Lower lobe of right lung (tissue), 2 donors: ENCODE measurements at regions not wholly inside any gene's neighbourhood (a gene's known extent, or its start where the extent isn't known, plus 50 kb on each side); places are given as distances from the start of the nearest gene placed in this dataset.

Experiments used
- ATAC-seq, 2 donors: fragments of 200-7000 bp; cut with Tn5 transposase; one replicate each; pipeline ENCODE4 v1.9.1; 2020 to 2022; ENCODE audit warnings: mild to moderate bottlenecking in 2 of 2, moderate library complexity in 2 of 2
- DNase-seq: peaks from one replicate; pipeline ENCODE4 v3.0.0-alpha.2; 2020
- H3K27ac ChIP-seq: fragments of 200-600 bp; one replicate; pipeline ENCODE4 v1.8.0; 2022
- H3K27me3 ChIP-seq: fragments of 200-600 bp; one replicate; pipeline ENCODE4 v1.8.0; 2022; ENCODE audit warnings: low read depth
- H3K36me3 ChIP-seq: fragments of 200-600 bp; one replicate; pipeline ENCODE4 v1.8.0; 2022; ENCODE audit warnings: mild to moderate bottlenecking
- H3K4me1 ChIP-seq: fragments of 200-600 bp; one replicate; pipeline ENCODE4 v1.8.0; 2022
- H3K4me3 ChIP-seq: fragments of 200-600 bp; one replicate; pipeline ENCODE4 v1.8.0; 2022; ENCODE audit warnings: mild to moderate bottlenecking
- H3K9me3 ChIP-seq: fragments of 200-600 bp; one replicate; pipeline ENCODE4 v1.8.0; 2022
- CTCF ChIP-seq: fragments of 200-600 bp; IDR thresholded peaks from one replicate; pipeline ENCODE4 v1.8.0; 2022; ENCODE audit warnings: antibody characterized with exemption, mild to moderate bottlenecking
- intact Hi-C: fragments of 100-400 bp; cut with DNase I; formaldehyde crosslinking; loops from one replicate; pipeline ENCODE4 v1.11.0; 2022
- donor health status: DM: no; HTN: yes; CAD: no; lungs with severe emphysema.

DNA sequence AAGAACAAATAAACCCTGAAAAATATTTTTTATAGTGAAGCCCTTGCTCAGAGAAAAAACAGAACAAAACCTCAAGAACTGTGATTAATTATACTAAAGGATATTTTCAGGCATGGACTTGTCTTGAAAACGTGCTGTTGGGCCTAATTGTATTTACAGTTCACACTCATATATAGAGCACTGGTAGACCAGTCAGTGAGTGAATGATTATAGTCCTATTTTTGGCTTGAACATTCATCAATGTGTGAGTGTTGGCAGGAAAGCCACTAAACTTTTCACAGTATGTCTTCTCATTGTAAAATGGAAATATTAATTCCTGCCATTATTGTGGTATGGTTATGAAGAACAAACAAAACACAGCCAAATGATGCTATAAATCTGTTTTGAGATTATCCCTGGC is 462.8 kb downstream of the KCNA4 start:
- Histone ChIP-seq H3K4me3 (no peak overlapping the region), H3K27me3 (no peaks in the 10 kb centered on the region), H3K27ac (no peak overlapping the region), H3K9me3 (no peaks in the 10 kb centered on the region), H3K36me3 (no peaks in the 10 kb centered on the region), H3K4me1 (no peaks in the 10 kb centered on the region)
- DNase-seq (no peak), ATAC-seq (no peak)
- intact Hi-C loops, result no loop called here
- TF ChIP-seq CTCF, result no peak

DNA sequence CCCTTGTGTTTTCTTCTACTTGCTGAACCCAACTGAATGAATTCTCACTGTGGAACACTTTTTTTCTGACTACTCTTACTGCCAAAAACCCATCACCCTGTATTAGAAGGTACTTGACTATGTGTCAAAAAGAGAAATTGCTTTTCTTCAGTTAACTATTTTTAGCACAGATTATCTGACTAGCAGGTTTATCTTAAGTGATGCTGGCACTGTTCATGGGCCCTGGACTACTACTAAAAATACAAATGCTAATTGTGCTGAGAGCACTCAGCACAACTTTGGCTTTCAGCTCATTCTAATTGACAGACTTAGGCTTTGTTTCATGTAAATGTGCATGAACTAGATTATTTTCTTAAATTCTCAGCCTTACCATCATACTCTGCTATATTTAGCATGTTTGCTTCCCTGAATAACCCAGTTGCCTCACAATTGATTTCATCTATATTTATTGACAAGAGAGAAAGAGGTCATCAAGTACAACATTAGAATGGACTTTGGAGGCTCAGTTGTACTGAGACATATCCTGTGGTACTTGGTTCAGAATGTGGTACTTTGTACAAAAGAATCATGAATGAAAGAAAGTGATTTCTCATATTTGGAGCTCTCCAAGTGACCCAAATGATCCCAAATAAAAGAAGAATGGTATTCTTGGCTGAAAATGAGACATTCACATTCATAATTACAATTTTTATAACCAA is 478.3 kb downstream of the KCNA4 start:
- TF ChIP-seq CTCF, result no peak
- Histone ChIP-seq H3K9me3 (no peaks in the 10 kb centered on the region), H3K27me3 (no peaks in the 10 kb centered on the region), H3K4me3 (no peak overlapping the region), H3K27ac (no peak overlapping the region), H3K36me3 (no peaks in the 10 kb centered on the region), H3K4me1 (no peaks in the 10 kb centered on the region)
- DNase-seq, result no peak
- ATAC-seq, result no peak
- intact Hi-C loops, result no loop called here

GRCh38 chr11:29534836-29535235 is 482.0 kb downstream of the KCNA4 start:
- Histone ChIP-seq H3K4me3 (no peak overlapping the region), H3K4me1 (no peaks in the 10 kb centered on the region), H3K27me3 (no peaks in the 10 kb centered on the region), H3K27ac (no peak overlapping the region), H3K9me3 (no peaks in the 10 kb centered on the region), H3K36me3 (no peaks in the 10 kb centered on the region)
- no peak for TF ChIP-seq CTCF
- ATAC-seq, result no peak
- intact Hi-C loops, result no loop called here
- no peak for DNase-seq

DNA sequence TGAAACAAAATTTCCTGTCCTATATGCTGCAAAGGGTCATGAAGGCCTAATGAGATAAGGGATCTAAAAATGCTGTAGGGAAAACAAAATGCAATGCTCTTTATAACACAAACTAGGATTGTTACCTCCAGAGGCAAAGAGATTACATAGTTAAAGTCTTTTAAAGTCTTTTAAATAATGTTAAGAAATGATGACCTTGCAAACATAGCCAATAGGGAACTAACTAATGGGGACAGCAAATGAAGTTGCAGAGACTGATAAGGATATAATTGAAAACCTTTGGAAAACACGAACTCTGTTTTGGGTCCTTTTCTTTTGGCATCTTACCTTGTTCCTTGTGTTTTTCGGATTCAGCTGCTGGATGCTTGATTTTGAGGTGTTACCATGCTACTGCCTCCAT is 485.9 kb downstream of the KCNA4 start:
- no peaks in the 10 kb centered on the region for H3K4me1 ChIP-seq
- no peak overlapping the region for H3K4me3 ChIP-seq
- intact Hi-C loops, result no loop called here
- H3K27me3 ChIP-seq, result no peaks in the 10 kb centered on the region
- no peak for DNase-seq
- no peak overlapping the region for H3K27ac ChIP-seq
- H3K9me3 ChIP-seq, result peaks cover 3% of the 10 kb centered on the region
- ATAC-seq, result no peak
- no peaks in the 10 kb centered on the region for H3K36me3 ChIP-seq
- no peak for TF ChIP-seq CTCF

GRCh38 chr11:29527391-29527936 is 489.4 kb downstream of the KCNA4 start:
- H3K9me3 ChIP-seq, result peaks cover 3% of the 10 kb centered on the region
- no peak overlapping the region for H3K4me3 ChIP-seq
- ATAC-seq, result peak; percentile 76 to 90
- H3K4me1 ChIP-seq, result no peaks in the 10 kb centered on the region
- intact Hi-C loops, result no loop called here
- TF ChIP-seq CTCF, result peak; percentile 22
- H3K27ac ChIP-seq, result no peak overlapping the region
- no peaks in the 10 kb centered on the region for H3K36me3 ChIP-seq
- no peak for DNase-seq
- no peaks in the 10 kb centered on the region for H3K27me3 ChIP-seq
